ENCODE measurements at regions not wholly inside any gene's neighbourhood (a gene's known extent, or its start where the extent isn't known, plus 50 kb on each side); places are given as distances from the start of the nearest gene placed in this dataset.

DNA sequence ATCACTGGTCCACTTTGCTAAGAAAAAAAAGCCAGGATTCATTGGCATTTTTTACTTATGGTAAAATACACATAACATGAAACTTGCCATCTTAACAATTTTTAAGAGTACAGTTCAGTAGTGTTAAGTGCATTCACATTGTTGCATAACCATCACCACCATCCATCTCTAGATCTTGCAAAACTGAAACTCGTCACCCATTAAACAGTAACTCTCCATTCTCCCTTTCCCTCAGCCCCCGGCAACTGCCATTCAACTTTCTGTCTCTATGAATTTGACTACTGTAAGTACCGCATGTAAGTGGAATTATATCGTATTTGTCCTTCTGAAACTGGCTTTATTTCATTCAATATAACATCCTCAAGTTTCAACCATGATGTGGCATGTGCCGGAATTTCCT, 56.3 kb upstream of the LNX1 start:
- TF ChIP-seq, protein P1, sequence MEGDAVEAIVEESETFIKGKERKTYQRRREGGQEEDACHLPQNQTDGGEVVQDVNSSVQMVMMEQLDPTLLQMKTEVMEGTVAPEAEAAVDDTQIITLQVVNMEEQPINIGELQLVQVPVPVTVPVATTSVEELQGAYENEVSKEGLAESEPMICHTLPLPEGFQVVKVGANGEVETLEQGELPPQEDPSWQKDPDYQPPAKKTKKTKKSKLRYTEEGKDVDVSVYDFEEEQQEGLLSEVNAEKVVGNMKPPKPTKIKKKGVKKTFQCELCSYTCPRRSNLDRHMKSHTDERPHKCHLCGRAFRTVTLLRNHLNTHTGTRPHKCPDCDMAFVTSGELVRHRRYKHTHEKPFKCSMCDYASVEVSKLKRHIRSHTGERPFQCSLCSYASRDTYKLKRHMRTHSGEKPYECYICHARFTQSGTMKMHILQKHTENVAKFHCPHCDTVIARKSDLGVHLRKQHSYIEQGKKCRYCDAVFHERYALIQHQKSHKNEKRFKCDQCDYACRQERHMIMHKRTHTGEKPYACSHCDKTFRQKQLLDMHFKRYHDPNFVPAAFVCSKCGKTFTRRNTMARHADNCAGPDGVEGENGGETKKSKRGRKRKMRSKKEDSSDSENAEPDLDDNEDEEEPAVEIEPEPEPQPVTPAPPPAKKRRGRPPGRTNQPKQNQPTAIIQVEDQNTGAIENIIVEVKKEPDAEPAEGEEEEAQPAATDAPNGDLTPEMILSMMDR (IDR thresholded peaks at IDR 0.05), result no peak
- TF ChIP-seq POLR2AphosphoS5 (IDR thresholded peaks at IDR 0.05; ENCODE audit: low read depth, low read length), result no peak
- no peak for TF ChIP-seq SIN3A (IDR thresholded peaks at IDR 0.05; ENCODE audit: borderline replicate concordance, insufficient read depth, low read depth, low read length)
- TF ChIP-seq, protein P2, sequence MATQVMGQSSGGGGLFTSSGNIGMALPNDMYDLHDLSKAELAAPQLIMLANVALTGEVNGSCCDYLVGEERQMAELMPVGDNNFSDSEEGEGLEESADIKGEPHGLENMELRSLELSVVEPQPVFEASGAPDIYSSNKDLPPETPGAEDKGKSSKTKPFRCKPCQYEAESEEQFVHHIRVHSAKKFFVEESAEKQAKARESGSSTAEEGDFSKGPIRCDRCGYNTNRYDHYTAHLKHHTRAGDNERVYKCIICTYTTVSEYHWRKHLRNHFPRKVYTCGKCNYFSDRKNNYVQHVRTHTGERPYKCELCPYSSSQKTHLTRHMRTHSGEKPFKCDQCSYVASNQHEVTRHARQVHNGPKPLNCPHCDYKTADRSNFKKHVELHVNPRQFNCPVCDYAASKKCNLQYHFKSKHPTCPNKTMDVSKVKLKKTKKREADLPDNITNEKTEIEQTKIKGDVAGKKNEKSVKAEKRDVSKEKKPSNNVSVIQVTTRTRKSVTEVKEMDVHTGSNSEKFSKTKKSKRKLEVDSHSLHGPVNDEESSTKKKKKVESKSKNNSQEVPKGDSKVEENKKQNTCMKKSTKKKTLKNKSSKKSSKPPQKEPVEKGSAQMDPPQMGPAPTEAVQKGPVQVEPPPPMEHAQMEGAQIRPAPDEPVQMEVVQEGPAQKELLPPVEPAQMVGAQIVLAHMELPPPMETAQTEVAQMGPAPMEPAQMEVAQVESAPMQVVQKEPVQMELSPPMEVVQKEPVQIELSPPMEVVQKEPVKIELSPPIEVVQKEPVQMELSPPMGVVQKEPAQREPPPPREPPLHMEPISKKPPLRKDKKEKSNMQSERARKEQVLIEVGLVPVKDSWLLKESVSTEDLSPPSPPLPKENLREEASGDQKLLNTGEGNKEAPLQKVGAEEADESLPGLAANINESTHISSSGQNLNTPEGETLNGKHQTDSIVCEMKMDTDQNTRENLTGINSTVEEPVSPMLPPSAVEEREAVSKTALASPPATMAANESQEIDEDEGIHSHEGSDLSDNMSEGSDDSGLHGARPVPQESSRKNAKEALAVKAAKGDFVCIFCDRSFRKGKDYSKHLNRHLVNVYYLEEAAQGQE (IDR thresholded peaks at IDR 0.05; ENCODE audit: insufficient read depth in 1 of 2, low read depth in 2 of 2, low read length in 1 of 2), result no peak
- no peak for TF ChIP-seq TCF7L2 (IDR thresholded peaks at IDR 0.05; ENCODE audit: low read depth, low read length)

Data from Panc1 (cell line).